Lower leg skin (tissue), 3 donors: ENCODE measurements at regions not wholly inside any gene's neighbourhood (a gene's known extent, or its start where the extent isn't known, plus 50 kb on each side); places are given as distances from the start of the nearest gene placed in this dataset.

Experiments
- CTCF ChIP-seq, 3 donors: fragments of 450-650 bp; IDR thresholded peaks; one replicate each; pipeline ENCODE4 v1.5.1; 2016; ENCODE audit warnings: antibody characterized with exemption in 3 of 3, mild to moderate bottlenecking in 3 of 3, moderate library complexity in 2 of 3
- POLR2A ChIP-seq, 2 donors: fragments of 450-650 bp; IDR thresholded peaks; one replicate each; pipeline ENCODE4 v1.6.1; 2016 to 2017; ENCODE audit warnings: antibody characterized with exemption in 2 of 2, mild to moderate bottlenecking in 1 of 2, moderate library complexity in 1 of 2

- TF ChIP-seq CTCF (IDR thresholded peaks at IDR 0.05), result no peak
- no peak for TF ChIP-seq POLR2A (IDR thresholded peaks at IDR 0.05)
These were observed 55.0 kb downstream of the OXSM start for GRCh38 chr3:25844891-25845290.
